ENCODE measurements at regions not wholly inside any gene's neighbourhood (a gene's known extent, or its start where the extent isn't known, plus 50 kb on each side); places are given as distances from the start of the nearest gene placed in this dataset.

DNA sequence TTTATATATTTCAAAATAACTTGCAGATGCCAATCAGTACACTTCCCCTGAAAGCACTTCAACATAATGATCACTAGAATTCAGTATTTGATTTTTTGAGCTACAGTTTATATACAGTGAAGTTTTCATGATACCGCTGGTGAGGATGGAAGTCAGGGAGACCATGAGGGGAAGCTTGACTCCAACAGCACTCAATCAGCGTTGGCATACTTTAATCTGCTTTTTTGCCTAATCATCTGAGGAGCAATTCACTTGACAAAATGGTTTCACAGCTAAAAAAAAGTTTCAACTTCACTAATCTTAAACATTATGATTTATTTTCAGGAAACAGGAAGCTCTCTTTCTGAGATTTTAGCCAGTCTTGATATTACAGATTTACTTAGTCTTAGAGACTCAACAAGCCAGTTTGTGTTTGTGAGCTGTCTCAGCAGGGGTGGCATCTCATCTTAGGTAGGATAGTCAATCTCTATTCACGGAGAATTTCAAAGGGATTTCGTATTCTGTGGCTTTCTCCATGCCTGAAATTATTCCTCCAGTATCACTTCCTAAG lies 111.4 kb upstream of the ARRDC3 start:
- H3K9me3 ChIP-seq, result no peaks in the 10 kb centered on the region
- no peaks in the 10 kb centered on the region for H3K36me3 ChIP-seq
- TF ChIP-seq, protein P1, sequence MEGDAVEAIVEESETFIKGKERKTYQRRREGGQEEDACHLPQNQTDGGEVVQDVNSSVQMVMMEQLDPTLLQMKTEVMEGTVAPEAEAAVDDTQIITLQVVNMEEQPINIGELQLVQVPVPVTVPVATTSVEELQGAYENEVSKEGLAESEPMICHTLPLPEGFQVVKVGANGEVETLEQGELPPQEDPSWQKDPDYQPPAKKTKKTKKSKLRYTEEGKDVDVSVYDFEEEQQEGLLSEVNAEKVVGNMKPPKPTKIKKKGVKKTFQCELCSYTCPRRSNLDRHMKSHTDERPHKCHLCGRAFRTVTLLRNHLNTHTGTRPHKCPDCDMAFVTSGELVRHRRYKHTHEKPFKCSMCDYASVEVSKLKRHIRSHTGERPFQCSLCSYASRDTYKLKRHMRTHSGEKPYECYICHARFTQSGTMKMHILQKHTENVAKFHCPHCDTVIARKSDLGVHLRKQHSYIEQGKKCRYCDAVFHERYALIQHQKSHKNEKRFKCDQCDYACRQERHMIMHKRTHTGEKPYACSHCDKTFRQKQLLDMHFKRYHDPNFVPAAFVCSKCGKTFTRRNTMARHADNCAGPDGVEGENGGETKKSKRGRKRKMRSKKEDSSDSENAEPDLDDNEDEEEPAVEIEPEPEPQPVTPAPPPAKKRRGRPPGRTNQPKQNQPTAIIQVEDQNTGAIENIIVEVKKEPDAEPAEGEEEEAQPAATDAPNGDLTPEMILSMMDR (IDR thresholded peaks at IDR 0.05), result no peak
- TF ChIP-seq POLR2AphosphoS5 (IDR thresholded peaks at IDR 0.05), result no peak
- TF ChIP-seq EP300 (IDR thresholded peaks at IDR 0.05), result no peak
- TF ChIP-seq POLR2A (IDR thresholded peaks at IDR 0.05), result no peak
- ATAC-seq, result no peak
- no peaks in the 10 kb centered on the region for H3K27me3 ChIP-seq
- H3K4me1 ChIP-seq, result no peaks in the 10 kb centered on the region
- 78 to 81% methylated on average over 4 of the region's 4 CpGs for WGBS, 2 donors (ENCODE audit: low coverage in 1 of 2)
- H3K27ac ChIP-seq, result no peak overlapping the region
- no peak overlapping the region for H3K4me3 ChIP-seq

DNA sequence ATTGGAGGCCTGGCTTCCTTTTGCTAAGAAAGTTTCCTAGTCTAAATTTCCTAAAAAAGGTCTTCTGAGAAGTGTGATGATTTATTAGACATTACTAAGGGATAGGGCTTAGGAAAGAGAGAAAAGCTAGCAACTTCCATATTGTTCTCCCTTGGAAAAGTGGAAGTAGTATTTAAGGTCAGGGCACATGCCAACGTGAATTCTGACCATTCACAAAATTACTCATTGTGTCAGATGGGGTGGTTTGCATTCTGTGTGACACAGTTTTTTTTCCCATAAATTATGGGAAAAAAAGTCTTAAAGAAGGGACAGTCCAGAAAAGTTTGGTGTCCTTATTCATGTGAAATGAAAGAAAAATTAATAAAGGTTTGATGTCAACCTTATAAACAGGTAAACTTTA lies 110.0 kb upstream of the ARRDC3 start:
- ATAC-seq, result no peak
- Histone ChIP-seq H3K9me3 (no peaks in the 10 kb centered on the region), H3K4me1 (no peaks in the 10 kb centered on the region), H3K27ac (no peak overlapping the region), H3K4me3 (no peak overlapping the region), H3K27me3 (no peaks in the 10 kb centered on the region), H3K36me3 (no peaks in the 10 kb centered on the region)
- TF ChIP-seq POLR2AphosphoS5 (IDR thresholded peaks at IDR 0.05) (no peak), EP300 (IDR thresholded peaks at IDR 0.05) (no peak), POLR2A (IDR thresholded peaks at IDR 0.05) (no peak)
- TF ChIP-seq, protein P1 (IDR thresholded peaks at IDR 0.05), result no peak
- WGBS, 2 donors (ENCODE audit: low coverage in 1 of 2), result 20 to 64% methylated on average over 1 of the region's 1 CpG

DNA sequence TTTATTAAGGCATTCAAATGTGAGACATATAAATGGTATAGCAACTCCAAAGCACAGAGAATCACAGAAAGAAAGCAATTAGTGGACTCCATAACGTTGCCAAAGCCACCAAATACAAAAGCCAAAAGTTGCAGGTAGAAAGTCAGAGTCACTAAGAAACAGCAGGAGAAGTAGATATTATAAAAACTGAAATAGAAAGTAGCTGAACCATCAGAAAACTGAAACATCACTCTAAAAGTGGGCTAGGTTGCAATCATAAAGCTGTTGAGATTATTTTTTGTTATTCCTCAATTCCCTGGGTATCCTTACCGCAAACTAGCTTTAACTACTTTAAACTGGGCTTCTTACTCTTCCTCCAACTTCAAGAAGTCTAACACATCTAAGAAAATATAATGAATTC lies 108.1 kb upstream of the ARRDC3 start:
- 79 to 90% methylated on average over 2 of the region's 2 CpGs for WGBS, 2 donors (ENCODE audit: low coverage in 1 of 2)

DNA sequence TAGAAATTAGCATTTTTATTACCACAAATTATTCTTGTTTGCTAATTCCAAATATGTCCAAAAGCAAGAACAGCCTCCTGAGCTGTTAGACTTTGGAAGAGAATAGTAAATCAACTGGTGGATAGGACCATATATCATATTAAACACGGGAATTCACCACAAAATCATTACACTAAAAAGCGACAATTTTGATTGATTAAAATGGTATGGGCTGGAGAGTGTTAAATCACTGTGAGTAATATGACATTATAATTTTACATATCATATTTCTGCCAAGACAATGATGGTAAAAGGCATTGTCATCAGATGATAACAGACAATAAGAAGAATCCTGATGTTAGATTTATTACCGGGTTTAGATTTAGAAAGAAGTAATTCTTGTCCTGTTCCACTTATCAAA lies 107.2 kb upstream of the ARRDC3 start:
- no peaks in the 10 kb centered on the region for H3K27me3 ChIP-seq
- no peak overlapping the region for H3K27ac ChIP-seq
- no peaks in the 10 kb centered on the region for H3K9me3 ChIP-seq
- TF ChIP-seq, protein P1 (IDR thresholded peaks at IDR 0.05), result no peak
- TF ChIP-seq POLR2AphosphoS5 (IDR thresholded peaks at IDR 0.05) (no peak), POLR2A (IDR thresholded peaks at IDR 0.05) (no peak), EP300 (IDR thresholded peaks at IDR 0.05) (no peak)
- ATAC-seq, result no peak
- WGBS, 2 donors (ENCODE audit: low coverage in 1 of 2), result 57 to 69% methylated on average over 3 of the region's 3 CpGs
- no peaks in the 10 kb centered on the region for H3K4me1 ChIP-seq
- no peaks in the 10 kb centered on the region for H3K36me3 ChIP-seq
- no peak overlapping the region for H3K4me3 ChIP-seq

More for the DNA sequence above, 108.1 kb upstream of the ARRDC3 start:
- TF ChIP-seq POLR2A (IDR thresholded peaks at IDR 0.05) (no peak), EP300 (IDR thresholded peaks at IDR 0.05) (no peak), POLR2AphosphoS5 (IDR thresholded peaks at IDR 0.05) (no peak)
- H3K9me3 ChIP-seq, result no peaks in the 10 kb centered on the region
- ATAC-seq, result no peak
- no peak overlapping the region for H3K27ac ChIP-seq
- no peaks in the 10 kb centered on the region for H3K4me1 ChIP-seq
- no peaks in the 10 kb centered on the region for H3K27me3 ChIP-seq
- no peak overlapping the region for H3K4me3 ChIP-seq
- no peaks in the 10 kb centered on the region for H3K36me3 ChIP-seq

DNA sequence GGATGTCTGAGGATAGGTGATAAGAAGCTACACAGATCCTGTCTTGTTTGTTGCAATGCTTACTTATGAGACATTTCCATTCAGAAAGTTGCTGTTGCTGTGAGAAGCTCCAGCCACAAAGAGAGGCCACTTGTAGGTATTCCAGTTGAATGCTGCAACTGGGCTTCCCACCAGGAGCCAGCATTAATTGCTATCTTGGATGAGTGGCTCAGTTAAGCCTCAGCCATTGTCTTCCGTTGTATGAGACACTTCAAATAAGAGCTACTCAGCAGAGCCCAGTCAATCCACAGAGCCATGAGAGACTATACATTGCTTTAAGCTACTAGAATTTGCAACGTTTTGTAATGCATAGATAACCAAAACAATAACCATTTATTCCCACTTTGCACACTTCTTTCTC lies 104.3 kb upstream of the ARRDC3 start:
- TF ChIP-seq POLR2AphosphoS5 (IDR thresholded peaks at IDR 0.05), result no peak
- no peak for TF ChIP-seq EP300 (IDR thresholded peaks at IDR 0.05)
- TF ChIP-seq POLR2A (IDR thresholded peaks at IDR 0.05), result no peak
- TF ChIP-seq, protein P1 (IDR thresholded peaks at IDR 0.05), result no peak
- no peak overlapping the region for H3K27ac ChIP-seq
- H3K9me3 ChIP-seq, result no peaks in the 10 kb centered on the region
- H3K4me1 ChIP-seq, result no peaks in the 10 kb centered on the region
- WGBS, 2 donors (ENCODE audit: low coverage in 1 of 2), result 67 to 77% methylated on average over 1 to 2 of the region's 2 CpGs
- ATAC-seq, result no peak
- no peaks in the 10 kb centered on the region for H3K36me3 ChIP-seq
- H3K4me3 ChIP-seq, result no peak overlapping the region
- no peaks in the 10 kb centered on the region for H3K27me3 ChIP-seq
